ENCODE measurements at regions not wholly inside any gene's neighbourhood (a gene's known extent, or its start where the extent isn't known, plus 50 kb on each side); places are given as distances from the start of the nearest gene placed in this dataset.
"Not testable (repeated sequence)": the region's sequence is repeated elsewhere in the genome, so short reads cannot be mapped to it uniquely, and the experiment has no call there.

GRCh38 chrX:65058626-65059025, 82.4 kb upstream of the ZC4H2 start:
- TF ChIP-seq ZNF12 (CRISPR knock-in tag; IDR thresholded peaks at IDR 0.05); CTCF (IDR thresholded peaks at IDR 0.05 in 2 of 3, conservative IDR thresholded peaks at IDR 0.05 in 1 of 3; ENCODE audit: insufficient read depth in 2 of 3, low read depth in 1 of 3, low read length in 3 of 3): not testable (repeated sequence)

Data from K562 (cell line).